ENCODE measurements at regions not wholly inside any gene's neighbourhood (a gene's known extent, or its start where the extent isn't known, plus 50 kb on each side); places are given as distances from the start of the nearest gene placed in this dataset.

GRCh38 chr11:27227736-27228135, 135.3 kb downstream of the CCDC34 start:
- no peak for TF ChIP-seq EZH2 (IDR thresholded peaks at IDR 0.05)
- TF ChIP-seq, protein P1, sequence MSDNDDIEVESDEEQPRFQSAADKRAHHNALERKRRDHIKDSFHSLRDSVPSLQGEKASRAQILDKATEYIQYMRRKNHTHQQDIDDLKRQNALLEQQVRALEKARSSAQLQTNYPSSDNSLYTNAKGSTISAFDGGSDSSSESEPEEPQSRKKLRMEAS (IDR thresholded peaks at IDR 0.05): no peak
- no peak for TF ChIP-seq SRF (IDR thresholded peaks at IDR 0.05; ENCODE audit: low read depth)
- TF ChIP-seq CTCF (IDR thresholded peaks at IDR 0.05 in 2 of 3, conservative IDR thresholded peaks at IDR 0.05 in 1 of 3; ENCODE audit: borderline replicate concordance in 1 of 3, insufficient read depth in 1 of 3, low read depth in 2 of 3, low read length in 2 of 3): no peak
- TF ChIP-seq REST (IDR thresholded peaks at IDR 0.05; ENCODE audit: low read depth): no peak
- no peak for TF ChIP-seq EGR1 (IDR thresholded peaks at IDR 0.05; ENCODE audit: low read depth)
- TF ChIP-seq RAD21 (IDR thresholded peaks at IDR 0.05; ENCODE audit: low read depth): no peak

Measured in HCT116 (cell line).